GM18517 (cell line): ENCODE measurements at regions not wholly inside any gene's neighbourhood (a gene's known extent, or its start where the extent isn't known, plus 50 kb on each side); places are given as distances from the start of the nearest gene placed in this dataset.

ENCODE experiments used
- ATAC-seq: cut with Tn5 transposase; IDR thresholded peaks from one replicate; pipeline ENCODE4 v1.9.1; 2021; ENCODE audit warnings: mild to moderate bottlenecking, moderate library complexity; ENCODE audit not compliant: unreplicated experiment

DNA sequence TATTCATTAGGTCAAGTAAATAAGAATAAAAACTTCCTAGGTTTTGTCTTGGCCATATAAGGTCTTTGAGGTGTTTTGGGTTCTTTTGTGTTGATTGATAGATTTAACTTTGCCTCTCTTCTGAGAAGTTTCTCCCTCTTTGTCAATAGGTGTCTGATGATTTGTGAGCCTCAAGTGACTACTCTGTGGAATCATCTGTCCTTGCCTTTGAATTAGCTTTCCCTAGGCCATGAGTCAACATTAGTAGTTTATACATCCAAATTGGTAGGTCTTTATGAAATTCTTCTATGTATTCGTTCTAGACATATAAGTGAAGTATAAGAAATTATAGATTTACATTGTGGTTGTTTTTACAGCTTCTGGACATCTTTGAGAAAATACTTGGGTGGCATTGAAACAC is 864.4 kb downstream of the USP25 start:
- no peak for ATAC-seq

DNA sequence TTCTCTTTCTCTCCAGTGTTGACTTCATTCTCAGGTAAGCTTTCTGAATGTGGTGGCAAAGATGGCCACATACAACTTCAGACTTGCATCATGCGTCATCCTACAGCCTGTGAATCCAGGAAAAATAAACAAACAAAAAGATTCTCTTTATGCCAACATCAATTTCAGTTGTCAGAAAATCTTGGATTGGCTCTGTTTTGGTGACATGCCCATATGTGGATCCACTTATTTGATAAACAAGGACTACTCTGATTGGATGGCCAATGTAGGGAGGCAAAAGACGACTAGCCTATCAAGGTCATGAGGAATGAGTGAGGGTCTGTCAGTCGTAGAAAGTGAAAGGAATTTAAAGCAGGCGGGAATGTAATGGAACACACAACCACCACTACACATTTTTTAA is 866.6 kb downstream of the USP25 start:
- ATAC-seq: no peak

DNA sequence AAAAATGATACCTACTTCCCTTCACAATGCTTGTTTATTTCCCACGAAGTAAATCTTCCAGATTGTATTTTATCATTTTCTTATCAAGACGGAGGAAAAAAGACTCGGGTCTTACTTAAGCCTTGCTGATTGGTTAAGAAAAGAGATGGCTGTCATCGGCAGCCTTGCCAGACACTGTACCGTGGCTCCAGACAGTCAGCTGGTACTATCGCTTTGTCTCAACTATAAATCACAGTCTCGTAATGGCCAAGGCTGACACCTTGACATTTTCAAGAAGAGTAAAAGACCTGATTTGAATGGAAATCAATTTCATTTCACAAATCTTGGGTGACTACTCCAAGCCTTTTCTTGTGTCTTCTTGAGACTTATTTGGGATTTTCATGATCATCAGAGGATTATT is 868.0 kb downstream of the USP25 start:
- no peak for ATAC-seq

DNA sequence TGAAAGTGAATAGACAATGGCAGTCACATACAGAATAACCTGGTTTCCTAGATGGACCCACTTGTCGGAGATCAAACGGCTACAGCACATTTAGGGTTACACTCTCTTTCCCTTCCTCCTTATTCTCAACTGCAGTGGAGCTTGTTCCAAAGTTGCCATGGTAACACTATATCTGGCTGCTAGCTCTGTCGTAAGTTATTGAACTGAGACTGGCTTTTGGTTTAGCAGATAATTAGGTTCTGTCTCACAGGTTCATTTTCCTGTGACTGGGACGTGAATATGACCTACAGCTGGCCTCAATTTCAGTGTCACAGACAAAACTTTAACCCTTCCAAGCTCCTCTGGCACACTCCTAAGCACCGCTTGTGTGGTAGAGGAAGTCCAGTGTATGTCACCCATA is 875.8 kb downstream of the USP25 start:
- no peak for ATAC-seq

DNA sequence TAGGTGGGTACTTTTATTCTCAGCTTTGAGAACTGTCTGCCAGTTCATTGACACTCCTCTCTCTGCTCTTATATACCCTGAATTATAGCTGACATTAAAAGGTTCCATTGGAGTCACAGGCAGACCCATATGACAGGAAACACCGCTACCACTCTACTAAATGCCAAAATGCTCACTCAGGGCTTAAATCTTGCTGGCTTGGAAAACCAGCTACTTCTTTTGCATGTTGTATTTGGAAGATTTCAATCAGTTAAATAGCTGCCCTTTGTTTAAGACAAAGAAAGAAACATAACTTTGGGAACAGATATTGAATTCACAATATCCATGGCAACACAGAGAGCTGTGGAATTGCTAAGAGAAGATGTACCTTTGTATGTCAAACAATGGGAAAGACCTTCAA is 876.5 kb downstream of the USP25 start:
- ATAC-seq: no peak

DNA sequence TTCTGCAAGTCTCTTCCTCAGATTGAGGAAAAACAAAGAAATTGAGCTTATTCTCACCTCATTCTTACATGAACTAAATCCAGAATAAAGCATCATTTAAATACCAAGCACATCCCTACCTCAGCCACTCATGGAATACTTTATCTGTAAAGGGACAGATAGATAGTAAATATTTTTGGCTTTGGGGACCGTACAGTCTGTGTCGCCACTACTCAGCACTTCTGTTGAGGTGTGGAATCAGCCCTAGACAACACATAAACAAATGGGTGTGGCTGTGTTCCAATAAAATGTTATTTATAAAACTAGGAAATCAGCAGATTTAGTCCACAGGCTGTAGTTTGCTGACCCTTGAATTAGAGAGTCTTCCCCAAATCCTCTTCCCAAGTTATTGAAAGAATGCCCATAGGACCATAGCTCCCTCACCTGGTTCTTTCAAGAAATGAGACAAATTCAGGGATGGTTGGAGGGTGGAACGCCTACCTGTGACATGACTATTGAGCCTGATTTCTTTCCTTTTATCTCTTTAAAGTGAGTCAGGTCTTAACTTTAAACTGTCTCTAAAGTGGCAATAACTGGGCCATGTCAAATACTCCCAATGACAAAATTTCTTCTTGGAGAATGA is 878.5 kb downstream of the USP25 start:
- ATAC-seq: no peak

DNA sequence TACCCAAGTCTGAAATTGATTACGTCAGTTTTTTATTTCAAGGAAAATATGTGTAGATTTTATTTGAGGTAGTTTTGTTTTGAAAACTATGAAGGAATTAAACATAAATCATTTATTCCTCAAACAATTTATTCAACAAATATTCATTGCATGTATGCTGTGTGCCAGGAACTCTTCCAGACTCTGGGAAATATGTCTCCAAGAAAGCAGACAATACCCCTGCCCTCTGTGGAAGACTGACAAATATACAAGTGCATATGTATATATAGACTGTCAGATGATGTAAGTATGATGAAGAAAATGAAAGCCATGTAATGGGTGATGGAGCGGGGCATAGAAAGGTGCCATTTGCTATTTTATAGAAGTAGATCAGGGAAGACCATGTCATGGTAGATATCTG is 889.5 kb downstream of the USP25 start:
- no peak for ATAC-seq

DNA sequence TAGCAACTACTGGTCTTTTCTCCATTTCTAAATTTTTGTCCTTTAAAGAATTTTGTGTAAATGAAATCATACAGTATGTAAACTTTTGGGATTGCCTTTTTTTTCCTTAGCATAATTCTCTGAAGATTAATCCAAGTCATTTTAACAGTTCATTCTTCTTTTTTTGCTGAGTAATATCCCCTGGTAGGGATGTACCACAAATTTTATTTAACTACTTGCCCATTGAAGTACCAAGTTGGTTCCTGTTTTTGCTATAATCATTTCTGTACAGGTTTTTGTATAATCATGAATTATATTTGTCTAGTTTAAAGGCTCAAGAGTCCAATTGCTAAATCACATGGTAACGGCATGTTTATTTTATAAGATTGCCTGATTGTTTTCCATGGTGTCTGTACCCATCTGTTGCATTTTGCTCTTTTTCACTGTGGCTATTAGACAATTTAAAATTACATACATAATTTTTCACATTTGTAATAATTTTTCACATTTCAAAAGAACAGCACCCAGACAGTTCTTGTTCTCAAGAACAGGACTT is 891.1 kb downstream of the USP25 start:
- ATAC-seq: no peak

DNA sequence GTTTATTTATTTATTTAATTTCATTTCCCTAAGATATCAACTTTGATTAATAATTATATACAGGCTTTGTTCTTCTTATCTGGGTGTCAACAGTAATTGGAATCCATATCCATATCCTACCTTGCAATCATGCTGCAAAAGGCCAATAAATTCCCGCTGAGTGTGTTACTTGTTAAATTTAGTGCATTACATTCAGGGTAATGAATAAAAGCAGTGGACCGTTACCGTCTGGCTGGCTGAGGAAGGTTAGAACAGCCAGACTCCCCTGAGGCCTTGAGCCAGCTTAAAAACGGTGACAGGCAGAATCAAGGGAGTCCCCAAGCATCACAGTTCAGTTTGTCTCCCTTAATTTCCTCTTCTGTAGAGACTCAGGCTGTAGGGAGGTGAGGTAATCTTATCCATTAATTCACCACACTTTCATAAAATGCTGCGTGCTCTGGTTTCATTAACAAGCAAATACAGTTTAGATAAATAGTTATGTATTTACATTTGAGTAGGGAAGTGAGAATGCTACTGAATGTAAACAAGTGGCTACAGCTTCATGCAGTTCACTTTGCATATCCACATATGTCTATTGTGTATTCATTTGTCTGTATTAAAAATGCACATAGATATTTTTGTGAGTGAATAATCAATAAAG is 888.2 kb upstream of the CXADR start:
- no peak for ATAC-seq

DNA sequence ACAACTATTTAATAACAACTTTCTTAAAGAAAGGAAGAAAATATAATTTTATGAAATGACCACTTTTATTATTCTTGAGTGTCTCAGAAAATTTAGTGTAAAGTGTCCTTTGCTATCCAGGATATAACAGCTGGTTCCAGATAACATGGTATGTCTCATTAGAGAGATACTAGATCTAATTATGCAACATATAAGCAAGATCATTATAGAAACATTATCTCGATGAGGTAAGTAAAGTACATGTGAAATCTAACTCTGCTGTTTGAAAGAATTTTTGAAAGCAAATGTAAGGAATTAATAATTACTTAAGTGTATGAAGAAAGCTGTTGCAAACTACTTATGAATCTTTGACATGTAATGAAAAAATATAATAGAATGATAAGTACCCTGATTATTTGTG is 887.4 kb upstream of the CXADR start:
- no peak for ATAC-seq

DNA sequence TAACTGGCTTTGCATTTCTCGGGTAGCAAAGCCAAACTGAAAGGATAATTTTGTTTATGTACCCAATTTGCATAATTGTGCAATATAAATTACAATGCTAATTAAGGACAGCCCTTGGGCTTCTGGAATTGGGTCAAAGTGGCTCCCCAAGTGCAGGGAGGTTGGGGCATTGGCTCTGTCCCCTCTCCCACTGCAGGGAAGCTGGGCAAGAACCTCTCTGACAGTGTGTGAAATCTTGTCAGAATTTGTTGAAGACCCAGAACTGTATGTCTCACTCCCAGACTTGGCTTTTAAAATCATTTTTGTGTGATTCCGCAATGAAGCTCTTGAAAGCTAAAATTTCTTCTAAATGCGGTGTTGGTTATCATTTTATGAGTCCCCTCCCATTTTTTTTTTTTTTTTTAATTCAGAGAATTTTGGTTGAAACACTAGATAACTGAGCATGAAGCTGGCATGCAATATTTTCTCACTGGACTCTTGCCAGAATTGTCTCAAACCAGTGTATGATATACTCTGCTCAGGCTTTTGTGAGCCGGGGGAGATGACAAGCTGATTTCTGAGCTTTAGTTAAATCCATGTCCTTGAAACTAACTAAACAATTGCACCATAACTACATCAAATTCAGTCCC is 878.9 kb upstream of the CXADR start:
- ATAC-seq: no peak

DNA sequence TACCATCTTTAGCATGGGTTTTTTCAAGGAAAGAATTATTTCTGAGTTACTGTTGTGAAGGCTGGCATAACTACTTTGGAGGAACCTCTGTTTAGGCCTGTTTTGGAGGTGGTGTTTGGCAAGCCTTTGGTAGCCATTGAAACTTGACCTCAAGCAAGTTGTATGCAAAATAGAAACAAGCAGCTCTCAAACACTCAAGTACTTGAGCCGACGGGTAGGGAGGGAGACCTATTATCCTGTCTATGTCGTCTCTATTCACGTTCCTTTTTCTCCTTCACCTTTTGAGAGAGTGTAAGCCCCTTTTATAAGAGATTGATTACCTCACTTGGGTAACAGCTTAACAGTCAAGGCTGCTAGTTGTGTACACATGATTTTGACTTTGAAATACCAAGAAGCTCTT is 878.3 kb upstream of the CXADR start:
- ATAC-seq: no peak

DNA sequence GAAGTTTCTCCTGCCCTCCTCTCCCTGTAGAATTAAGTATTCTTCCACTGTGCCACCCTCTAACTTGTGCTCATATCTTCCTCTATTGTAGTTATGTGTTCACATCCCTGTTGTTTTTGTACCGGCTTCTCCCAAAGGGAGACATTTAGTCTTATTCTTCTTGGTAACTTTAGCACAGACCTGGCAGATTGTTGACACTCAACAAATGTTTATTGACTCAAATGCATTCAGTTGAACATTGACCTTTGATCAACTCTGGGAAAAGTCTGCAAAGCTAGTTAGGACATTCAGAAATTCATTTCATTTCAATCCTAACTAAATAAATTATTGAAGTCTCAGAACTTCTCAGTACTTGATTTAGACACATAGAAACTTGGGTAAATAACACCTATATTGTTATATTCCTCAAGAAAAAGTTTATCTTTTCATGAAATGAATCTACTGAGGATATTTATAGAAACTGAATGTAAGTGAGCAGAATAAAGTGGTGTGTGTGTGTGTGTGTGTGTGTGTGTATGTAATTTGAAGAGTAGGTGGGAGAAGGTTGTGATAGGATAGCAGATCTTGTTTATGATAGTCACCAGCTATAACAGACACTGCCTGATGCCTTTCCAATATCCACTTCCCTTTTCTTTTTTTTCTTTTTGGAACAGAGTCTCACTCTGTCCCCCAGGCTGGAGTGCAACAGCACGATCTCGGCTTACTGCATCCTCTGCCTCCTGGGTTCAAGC is 872.4 kb upstream of the CXADR start:
- ATAC-seq: no peak

DNA sequence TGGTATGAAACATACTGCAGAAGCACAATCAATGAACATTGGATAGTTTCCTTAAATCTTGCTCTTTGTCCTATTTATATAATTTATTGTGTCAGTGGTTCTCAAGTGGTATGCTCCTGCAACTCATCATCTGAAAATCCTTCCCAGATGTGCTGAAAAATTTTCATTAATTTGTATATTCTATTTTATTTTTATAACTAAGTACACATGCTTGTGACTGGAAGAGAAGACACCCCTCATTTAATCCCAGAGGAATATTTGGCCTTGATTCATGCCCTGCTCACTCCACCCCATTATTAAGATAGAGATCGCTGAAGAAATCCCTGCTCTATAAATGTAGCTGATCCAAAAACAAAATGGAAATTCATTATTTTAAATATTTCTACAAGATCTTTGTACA is 870.5 kb upstream of the CXADR start:
- ATAC-seq: no peak

DNA sequence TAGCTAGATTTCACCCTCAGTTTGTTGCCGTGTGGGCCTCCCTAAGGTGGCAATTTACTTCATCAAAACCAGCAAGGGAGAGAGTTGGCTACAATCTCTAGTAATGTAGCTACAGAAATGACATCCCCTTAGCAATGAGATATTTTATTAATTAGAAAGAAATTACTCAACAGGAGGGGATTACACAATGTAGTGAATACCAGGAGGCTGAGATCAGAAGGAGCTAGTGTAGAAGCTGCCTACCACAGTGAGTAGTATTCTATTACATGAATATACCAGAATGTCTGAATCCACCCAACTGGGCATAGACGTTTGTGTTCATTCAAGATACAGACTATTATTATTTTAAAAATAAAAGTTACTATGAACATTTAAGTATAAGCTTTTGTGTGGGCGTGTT is 868.2 kb upstream of the CXADR start:
- ATAC-seq: no peak

DNA sequence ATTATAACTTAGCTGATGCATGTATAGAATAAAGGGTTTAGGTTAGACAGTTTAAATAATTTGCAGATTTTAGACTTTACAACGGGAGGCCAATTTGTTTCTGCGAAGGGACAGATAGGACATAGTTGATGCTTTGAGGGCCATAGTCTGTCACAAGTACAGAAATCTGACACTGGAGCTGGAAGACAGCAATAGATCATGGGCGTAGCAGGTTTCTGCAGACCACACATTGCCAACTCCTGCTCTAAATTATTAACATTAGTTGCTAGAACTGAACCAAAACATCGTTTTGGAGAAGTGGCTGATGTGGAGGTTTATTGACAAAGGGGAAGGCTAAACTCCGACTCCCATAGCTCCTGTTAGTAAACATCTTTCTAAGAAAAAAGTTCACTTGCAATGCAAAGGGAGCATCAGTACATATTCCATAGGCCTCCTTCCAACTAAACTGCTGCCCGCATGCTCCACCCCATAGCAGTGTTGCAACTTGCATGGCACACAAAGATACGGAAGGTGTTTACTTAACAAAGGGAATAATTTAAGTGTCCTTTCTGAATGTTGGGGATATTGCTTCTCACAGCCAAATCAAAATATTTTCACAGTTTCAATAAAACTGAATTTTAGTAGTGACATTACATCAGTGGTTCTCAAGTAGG is 862.0 kb upstream of the CXADR start:
- ATAC-seq: no peak

DNA sequence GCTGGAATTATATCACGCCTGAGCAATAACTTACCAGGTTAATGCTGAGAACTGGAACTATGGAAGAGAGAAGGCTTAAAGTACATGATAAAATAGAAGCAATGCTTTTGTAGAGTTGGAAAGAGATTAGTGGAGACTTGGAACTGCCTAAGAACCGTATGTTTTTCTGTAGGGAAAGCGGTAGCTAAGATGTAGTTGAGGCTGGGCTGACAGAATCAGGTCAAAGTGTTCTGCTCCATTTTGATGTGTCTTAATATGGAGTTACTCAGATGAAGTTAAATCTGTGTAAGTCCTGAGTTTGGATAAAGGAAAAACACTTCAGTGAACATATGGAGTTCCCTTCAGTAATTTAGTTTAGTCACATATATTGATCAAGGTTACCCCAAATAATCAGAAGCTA is 860.9 kb upstream of the CXADR start:
- ATAC-seq: no peak

DNA sequence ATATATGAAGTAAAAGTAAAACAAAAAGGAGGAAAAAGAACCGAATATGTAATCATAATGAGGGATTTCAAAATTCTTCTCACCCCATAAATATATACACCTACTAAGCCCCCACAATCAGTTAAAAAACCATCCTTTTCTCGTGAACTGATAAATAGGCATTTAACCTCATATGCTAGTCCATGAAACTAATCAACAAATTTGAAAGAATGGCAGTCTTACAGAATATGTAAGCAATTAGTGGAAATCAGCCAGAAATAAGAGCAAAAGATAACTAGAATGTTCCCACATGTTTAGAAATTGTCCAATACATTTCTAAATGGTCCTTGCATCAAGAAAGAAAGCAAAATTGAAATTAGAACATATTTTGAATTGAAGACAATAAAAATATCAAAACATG is 849.4 kb upstream of the CXADR start:
- no peak for ATAC-seq

DNA sequence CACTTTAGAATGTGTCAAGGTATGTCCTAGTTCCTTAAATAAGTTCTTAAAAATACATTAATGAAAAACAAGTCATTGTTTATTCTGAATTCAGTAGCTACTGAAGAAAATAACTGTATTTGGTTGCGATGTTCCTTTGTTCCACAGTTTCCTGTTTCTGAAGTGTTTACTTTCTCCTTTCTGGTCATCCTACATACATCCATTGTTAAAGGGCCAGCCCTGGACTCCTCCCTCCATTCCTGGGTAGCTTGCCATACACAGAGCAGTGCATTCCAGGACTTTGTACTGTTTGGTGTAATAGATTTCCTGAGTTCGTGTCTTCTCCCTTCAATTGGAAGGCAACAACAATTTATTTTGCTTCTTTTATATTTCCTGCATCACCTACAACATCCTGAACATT is 845.4 kb upstream of the CXADR start:
- ATAC-seq: no peak

DNA sequence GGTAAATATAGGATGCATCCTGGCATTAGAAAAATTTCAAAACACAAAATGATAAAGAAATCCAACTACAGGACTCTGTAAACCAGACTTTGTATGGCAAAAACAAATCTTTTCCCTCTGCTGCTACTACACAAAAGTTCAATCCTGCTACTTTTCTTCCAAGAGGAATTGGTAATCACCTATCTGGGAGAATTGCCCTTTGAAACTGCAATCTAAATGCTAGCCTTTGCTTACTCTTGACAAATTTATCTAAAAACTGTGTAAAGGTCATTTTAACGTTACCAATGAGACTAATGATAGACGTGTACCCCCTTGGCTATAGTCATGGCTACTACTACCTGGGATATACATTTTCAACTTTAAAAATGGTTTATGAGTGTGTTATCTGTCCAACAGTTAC is 837.9 kb upstream of the CXADR start:
- no peak for ATAC-seq

DNA sequence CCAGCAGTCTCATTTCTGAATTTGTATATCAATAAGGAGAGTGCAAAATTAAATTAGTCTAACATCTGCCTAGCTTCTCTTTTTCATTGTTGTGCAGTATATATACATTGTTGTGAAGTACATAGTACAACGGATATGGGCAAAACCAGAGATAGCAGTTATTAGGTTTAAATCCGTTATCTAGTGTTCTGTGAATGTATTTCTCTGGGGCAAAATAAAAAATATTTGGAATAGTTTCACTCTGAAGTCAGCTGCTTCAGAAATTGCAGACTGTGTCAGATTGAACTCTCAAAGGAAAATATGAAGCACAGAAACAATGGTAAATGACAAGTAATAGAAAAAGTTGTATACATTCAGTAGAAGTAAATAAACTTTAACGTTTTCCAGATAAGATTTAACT is 836.5 kb upstream of the CXADR start:
- no peak for ATAC-seq
